ENCODE measurements at regions not wholly inside any gene's neighbourhood (a gene's known extent, or its start where the extent isn't known, plus 50 kb on each side); places are given as distances from the start of the nearest gene placed in this dataset.
"Not testable (repeated sequence)": the region's sequence is repeated elsewhere in the genome, so short reads cannot be mapped to it uniquely, and the experiment has no call there.

GRCh38 chr1:120941066-120941465 lies 51.5 kb downstream of the PPIAL4A start:
- DNase-seq: not testable (repeated sequence)

- DNase-seq: not testable (repeated sequence)
These were observed 52.3 kb downstream of the PPIAL4A start for GRCh38 chr1:120941836-120942217.

GRCh38 chr1:120942218-120942944 lies 52.8 kb downstream of the PPIAL4A start:
- DNase-seq: not testable (repeated sequence)

- DNase-seq: not testable (repeated sequence)
These were observed 53.4 kb downstream of the PPIAL4A start for GRCh38 chr1:120942945-120943319.

GRCh38 chr1:120944691-120945090 lies 55.1 kb downstream of the PPIAL4A start:
- DNase-seq: not testable (repeated sequence)

- DNase-seq: not testable (repeated sequence)
These were observed 55.6 kb downstream of the PPIAL4A start for GRCh38 chr1:120945122-120945521.

- not testable (repeated sequence) for DNase-seq
These were observed 57.5 kb downstream of the PPIAL4A start for GRCh38 chr1:120947114-120947513.

- DNase-seq: not testable (repeated sequence)
These were observed 60.2 kb downstream of the PPIAL4A start for GRCh38 chr1:120949724-120950123.

GRCh38 chr1:120950633-120951032 lies 61.1 kb downstream of the PPIAL4A start:
- DNase-seq: not testable (repeated sequence)

- not testable (repeated sequence) for DNase-seq
These were observed 61.5 kb downstream of the PPIAL4A start for GRCh38 chr1:120951100-120951499.

- DNase-seq: not testable (repeated sequence)
These were observed 62.8 kb downstream of the PPIAL4A start for GRCh38 chr1:120952207-120952870.

GRCh38 chr1:120952871-120953265 lies 63.3 kb downstream of the PPIAL4A start:
- DNase-seq: not testable (repeated sequence)

GRCh38 chr1:120954736-120955135 lies 65.2 kb downstream of the PPIAL4A start:
- no peak for DNase-seq

- not testable (repeated sequence) for DNase-seq
These were observed 66.4 kb downstream of the PPIAL4A start for GRCh38 chr1:120955961-120956360.

- not testable (repeated sequence) for DNase-seq
These were observed 76.4 kb downstream of the PPIAL4A start for GRCh38 chr1:120966018-120966417.

- not testable (repeated sequence) for DNase-seq
These were observed 83.3 kb downstream of the PPIAL4A start for GRCh38 chr1:120972863-120973262.

GRCh38 chr1:120973836-120974235 lies 84.3 kb downstream of the PPIAL4A start:
- not testable (repeated sequence) for DNase-seq

- not testable (repeated sequence) for DNase-seq
These were observed 87.7 kb downstream of the PPIAL4A start for GRCh38 chr1:120977279-120977678.

- DNase-seq: not testable (repeated sequence)
These were observed 92.0 kb downstream of the PPIAL4A start for GRCh38 chr1:120981489-120982094.

GRCh38 chr1:120994614-120995013 lies 105.0 kb downstream of the PPIAL4A start:
- not testable (repeated sequence) for DNase-seq

GRCh38 chr1:120995025-120995424 lies 105.5 kb downstream of the PPIAL4A start:
- not testable (repeated sequence) for DNase-seq

GRCh38 chr1:121001090-121001726 lies 111.6 kb downstream of the PPIAL4A start:
- DNase-seq: not testable (repeated sequence)

- not testable (repeated sequence) for DNase-seq
These were observed 113.7 kb downstream of the PPIAL4A start for GRCh38 chr1:121003230-121003629.
